Left lobe of liver (tissue), 2 donors: ENCODE measurements at regions not wholly inside any gene's neighbourhood (a gene's known extent, or its start where the extent isn't known, plus 50 kb on each side); places are given as distances from the start of the nearest gene placed in this dataset.
A peak's percentile ranks its signal among the peaks of the same experiment; 100 is the strongest.

Source experiments
- ATAC-seq: fragments of 200-7000 bp; cut with Tn5 transposase; one replicate; pipeline ENCODE4 v1.9.1; 2020; ENCODE audit warnings: mild to moderate bottlenecking, moderate library complexity
- DNase-seq: peaks from one replicate; pipeline ENCODE4 v3.0.0-alpha.2; 2020; ENCODE audit warnings: low spot score
- donor health status: DM: no; HTN: no; CAD: no; lungs with moderate emphysema.
- donor health status: DM: no; HTN: yes; CAD: no.

DNA sequence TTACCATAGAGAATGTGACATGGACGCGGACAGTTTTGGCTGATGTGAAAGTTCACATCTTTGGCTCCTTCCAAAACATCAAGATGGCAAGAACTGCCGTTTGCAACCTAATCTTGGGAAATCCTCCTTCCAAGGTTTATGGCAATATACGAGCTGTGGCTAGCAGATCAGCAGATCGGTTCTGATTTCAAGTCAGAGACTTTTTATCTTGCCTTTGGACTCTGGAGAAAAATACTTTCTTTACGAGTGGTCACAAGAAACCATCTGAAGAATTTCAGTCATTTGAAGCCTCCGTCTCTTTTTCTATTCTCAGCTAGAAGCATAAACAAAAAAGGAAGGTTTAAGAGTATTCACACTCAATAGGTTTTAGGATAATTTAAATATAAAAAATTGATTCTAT lies 153.5 kb upstream of the MEIS2 start:
- DNase-seq: no peak
- no peak for ATAC-seq

DNA sequence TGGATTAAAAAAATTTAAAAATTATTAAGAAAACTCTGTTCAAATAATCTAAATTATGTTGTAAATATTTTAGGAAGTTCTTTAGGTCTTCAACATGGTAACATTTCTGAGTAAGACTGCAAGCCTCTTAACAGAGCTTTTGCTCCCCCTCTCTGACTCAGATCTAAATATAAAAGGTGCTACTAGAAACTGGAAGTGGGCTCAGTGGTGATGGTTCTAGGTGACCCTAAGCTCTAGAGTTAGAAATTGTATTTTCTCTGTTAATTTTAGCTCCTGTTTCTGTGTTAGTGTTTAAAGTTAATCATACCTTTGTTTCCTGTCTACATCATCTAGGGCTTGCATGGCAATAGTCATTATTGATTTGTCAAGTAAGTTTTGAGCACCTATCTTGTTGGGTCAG lies 159.9 kb upstream of the MEIS2 start:
- no peak for ATAC-seq

DNA sequence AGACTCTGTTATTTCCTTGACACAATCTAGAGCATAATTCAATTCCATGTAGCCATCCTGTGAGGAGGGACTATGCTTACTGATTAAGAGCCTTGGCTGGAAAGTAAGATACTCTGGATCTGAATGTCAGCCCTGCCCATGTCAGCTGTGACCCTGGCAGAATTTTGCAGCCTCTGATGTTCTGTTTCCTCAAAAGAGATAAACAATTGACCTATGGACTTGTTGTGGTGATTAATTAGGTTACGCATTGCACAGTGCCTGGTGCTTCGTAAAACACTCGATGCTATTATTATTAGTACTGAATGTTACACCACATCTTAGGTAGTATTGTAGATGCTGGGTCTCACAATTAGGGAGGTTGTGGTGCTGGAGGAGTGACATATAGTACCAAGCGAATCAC lies 161.3 kb upstream of the MEIS2 start:
- DNase-seq (no peak), ATAC-seq (peak; percentile 29)

More for the DNA sequence above, 159.9 kb upstream of the MEIS2 start:
- no peak for DNase-seq

DNA sequence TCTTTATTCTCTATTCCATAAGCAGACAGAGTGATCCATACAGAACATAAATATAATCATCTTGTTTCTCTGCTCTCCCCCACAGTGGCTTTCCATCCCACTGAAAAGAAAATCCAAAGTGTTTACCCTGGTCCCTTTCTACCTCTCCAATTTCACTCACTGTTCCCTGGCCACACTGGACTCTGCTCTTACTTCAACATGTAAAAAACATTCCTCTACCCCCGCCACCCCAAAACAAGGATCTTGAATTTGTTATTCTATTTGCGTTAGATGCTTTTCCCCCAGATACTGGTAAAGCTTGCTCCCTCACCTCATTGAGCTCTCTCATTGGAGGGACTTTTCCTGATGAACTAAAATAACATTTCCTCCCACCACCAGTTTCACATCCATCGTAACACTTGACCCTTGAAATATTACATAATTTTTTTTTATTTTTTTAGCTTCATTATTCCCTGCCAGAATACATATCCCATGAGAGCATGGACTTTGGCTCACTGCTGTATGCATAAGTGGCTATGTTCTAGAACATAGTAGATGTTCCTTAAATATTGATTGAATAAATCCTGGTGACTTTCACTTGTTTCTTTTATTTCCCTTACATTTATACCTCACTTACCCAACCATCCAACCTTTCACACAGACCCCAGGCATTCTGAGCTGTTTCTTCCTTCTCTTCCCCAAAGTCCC lies 162.7 kb upstream of the MEIS2 start:
- peak; percentile 69 for ATAC-seq

DNA sequence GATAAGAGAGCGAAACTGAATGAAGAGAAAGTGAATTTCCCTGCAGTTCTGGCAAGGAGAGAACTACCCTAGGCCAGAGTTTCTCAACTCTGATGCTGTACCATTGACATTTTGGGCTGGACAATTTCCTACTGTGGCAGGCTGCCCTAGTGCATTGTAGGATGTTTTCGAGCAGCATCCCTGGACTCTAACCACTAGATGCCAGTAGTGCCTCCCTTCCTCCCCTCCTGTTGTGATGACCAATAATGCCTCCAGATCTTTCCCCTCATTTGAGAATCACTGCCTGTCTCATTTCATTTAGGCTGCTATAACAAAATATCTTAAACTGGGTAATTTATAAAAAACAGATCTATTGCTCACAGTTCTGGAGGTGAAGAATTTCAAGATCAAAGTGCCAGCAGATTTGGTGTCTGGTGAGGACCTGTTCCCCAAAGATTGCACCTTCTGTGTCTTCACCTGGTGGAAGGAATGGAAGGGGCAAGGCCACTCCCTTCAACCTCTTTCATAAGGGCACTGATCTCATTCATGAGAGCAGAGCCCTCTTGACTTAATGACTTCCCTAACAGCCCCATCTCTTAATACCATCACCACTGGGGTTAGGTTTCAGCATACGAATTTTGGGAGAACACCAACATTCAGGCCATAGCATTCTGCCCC lies 188.9 kb upstream of the MEIS2 start:
- ATAC-seq (peak; percentile 100), DNase-seq (peak; percentile 75)

More for the DNA sequence above, 162.7 kb upstream of the MEIS2 start:
- DNase-seq: no peak

DNA sequence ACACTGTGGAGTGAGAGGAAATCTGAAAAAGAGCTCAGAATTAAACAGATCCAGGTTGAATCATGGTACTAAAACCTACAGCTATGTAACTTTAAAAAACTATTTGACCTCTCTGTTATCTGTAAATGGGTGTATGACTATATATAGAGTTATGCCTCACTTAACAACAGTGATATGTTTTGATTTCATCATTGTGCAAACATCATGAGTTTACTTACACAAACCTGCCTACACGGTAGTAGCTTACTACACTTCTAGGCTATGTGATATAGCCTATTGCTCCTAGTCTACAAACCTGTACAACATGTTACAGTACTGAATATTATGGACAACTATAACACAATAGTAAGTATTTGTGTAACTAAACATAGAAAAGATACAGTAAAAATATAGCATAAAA lies 191.6 kb upstream of the MEIS2 start:
- ATAC-seq: no peak
- DNase-seq: no peak

DNA sequence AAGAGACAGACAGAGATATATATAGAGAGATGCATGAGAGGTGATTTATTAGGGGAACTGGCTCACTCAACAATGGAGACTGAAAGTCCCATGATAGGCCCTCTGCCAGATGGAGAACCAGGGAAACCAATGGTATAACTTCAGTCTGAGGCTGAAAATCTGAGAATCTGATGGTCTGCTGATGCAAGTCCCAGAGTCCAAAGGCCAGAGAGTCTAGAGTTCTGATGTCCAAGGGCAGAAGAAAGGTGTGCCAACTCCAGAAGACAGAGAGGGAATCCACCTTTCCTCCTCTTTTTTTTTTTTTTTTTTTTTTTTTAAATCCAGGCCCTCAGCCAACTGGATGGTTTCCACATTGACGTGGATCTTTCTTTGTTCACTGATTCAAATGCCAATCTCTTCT lies 197.9 kb upstream of the MEIS2 start:
- DNase-seq (no peak), ATAC-seq (peak; percentile 17)

DNA sequence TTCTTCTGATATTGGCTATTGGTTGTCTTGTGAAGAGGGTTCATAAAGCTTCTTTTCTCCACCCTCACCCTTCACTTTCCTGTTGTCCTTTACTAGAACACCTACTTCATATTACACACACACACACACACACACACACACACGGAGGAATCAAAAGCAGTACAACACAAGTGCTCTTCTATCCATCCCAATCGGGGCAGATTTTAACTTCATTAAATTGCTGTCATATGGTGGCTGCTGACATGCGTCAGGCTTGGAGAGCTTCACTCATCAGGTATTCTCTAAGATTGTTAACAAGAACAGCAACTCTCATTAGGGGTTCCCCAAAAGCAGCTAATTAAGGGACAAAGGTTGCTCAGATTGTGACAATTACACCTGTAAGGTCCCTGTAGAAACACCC lies 239.1 kb upstream of the MEIS2 start:
- DNase-seq: no peak
- no peak for ATAC-seq

DNA sequence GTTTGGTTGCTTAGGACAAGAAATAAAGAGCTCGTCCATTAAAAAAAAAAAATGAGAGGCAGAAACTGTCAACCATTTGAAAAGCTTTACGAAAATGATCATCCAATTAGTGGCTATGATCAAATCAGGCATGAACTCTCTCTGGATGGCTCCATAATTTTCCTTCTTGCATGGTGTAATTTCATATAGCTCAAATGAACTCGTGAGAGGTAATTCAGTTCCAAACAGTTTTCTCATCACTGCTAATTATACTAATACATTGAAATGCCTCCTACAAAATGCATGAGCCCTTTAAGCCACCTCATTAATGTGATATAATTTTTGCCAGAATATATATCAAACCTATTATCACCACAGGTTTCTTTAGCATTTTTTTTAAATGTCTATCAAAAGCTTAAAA lies 239.5 kb upstream of the MEIS2 start:
- DNase-seq (no peak), ATAC-seq (no peak)

DNA sequence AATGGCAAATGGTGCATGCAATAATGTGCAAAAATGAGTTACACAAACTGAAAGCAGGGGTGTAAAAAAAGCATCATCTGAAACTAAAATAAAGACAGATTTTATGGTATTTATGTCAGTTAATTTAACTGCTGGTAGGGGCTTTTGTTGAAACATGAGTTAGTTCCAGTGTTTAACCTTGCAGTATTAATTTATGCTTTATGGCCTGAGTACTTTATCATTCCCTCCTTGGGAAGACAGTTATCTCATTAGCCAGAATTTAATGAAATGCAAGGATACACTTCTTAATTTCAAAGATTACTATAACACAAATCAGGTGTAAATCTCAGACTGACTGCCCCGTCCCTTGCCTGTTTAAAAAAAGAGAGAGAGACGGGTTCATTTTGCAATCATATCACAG lies 240.1 kb upstream of the MEIS2 start:
- DNase-seq (no peak), ATAC-seq (no peak)

DNA sequence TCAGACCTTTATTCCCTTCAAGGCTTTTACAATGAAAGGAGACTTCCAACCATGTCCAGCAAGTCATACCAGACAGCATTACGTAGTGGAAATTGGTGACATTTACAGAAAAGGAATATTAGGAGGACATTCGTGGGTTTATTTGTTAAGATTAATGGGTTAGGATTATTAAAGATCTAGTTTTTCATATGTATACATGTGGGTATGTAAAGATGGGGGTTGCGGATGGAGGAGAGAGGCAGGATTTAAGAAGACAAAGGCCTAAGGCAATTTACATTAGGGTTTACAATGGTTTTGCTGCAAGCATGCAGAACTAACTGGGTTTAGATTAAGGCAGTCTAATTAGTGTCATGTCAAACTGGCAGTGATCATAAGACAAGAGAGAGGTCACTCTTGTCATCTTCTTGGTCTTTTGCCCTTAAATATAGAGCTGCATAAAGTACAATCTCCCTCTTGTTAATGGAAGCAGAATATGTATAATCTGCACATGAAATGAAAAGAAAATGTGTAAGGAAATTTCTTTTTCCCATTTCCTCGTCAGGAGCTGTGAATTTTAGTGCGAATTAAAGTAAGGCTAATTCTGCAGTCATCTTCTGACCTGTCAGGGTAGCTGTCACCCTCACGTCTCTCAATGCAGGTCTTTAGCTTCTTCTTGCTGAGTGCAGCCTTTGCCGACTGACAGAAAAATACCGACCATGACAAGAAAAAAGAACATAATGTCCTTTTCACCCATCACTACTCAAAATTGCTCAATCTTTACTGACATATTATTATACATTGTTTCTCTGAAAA lies 258.9 kb upstream of the MEIS2 start:
- ATAC-seq: no peak
- DNase-seq: no peak

DNA sequence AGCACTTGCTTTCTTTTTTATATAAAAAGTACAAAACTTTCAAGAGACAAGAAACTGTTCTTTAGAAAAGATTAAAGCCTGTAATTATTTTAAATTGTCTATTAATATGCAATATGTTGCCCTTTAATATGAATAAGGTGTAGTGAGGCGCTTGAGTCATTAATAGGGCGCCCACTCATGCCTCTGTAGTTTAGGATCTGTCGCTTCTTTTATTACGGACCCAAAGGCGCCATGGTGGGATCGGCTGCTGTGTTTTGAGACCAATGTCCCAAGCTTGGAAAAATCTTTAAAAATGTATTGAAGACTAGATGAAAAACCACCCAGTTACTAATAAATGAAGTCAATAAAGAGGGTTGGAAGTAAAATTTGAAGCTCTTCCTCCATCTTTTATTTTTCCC lies 259.5 kb upstream of the MEIS2 start:
- ATAC-seq (no peak), DNase-seq (no peak)

DNA sequence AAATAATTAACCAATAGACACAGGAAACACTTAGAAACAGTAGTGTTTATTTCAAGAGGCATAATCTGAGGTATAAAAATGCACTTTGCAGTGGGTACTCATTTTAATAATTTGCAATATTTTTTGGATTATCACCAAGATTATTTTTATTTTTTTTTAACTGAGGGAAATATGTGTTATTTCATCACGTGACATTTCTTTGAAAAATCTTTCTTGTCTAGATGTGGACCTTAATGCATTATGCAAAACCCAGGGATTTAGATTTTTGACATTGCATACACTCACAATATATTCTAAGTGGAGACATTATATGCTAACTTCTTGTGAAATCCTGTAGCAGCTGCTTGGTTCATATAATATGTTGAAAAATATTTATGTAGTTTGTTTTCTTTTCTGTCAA lies 260.4 kb upstream of the MEIS2 start:
- DNase-seq (no peak), ATAC-seq (no peak)

DNA sequence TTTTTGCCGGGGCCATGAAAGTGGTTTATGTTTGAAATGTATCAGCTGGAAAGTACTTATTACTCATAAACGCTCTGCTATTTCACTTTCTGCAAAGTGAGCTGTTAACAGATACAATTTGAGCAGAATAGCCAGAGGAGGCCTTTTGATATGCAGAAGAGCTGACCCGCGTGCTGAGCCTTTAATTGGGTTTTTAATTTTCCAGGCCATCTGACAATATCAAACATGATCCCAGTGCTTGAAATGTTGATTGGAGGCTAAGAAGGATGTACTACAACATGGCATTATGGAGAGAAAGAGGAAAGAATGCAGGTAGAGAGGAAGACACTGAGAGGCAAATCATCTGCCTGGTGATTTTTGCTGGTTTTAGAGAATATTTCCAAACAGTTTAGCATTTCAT lies 261.3 kb upstream of the MEIS2 start:
- ATAC-seq (no peak), DNase-seq (no peak)

DNA sequence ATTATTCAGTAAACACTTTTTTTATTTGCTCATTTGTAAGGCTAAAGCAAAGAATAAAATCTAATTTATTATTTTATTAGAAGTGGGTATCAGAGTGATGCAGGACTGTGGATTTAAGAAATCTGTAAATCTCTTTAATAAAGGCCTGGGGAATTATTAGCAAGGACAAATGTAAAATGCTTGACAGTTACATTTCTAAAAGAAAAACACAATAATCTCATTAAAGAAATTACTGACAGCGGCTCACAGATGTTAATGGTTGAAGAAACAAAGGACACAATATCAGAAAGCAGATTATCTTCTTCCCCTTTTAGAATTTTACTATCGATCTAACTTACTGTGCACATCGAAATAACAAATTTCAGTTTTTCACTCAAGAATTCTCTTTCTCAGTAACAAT lies 262.1 kb upstream of the MEIS2 start:
- no peak for DNase-seq
- no peak for ATAC-seq

DNA sequence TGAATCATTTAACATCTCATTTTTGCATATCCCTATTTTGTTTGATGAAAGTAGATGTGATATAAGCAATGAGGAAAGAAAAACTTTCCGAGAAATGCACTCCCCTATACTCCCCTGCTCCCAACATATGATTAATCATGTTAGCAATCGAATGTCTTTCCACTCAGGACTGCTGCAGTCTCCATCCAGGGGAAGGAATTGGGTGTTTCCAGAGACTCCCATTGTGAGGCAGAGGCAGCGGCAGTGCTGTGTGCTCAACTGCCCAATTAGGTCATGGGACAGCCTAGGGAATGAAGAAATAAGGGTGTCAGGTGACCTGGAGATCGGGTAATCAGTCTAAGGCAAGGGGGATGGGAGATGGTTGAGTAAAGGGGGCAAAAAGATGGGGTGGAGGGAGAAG lies 268.6 kb upstream of the MEIS2 start:
- ATAC-seq (no peak), DNase-seq (no peak)

DNA sequence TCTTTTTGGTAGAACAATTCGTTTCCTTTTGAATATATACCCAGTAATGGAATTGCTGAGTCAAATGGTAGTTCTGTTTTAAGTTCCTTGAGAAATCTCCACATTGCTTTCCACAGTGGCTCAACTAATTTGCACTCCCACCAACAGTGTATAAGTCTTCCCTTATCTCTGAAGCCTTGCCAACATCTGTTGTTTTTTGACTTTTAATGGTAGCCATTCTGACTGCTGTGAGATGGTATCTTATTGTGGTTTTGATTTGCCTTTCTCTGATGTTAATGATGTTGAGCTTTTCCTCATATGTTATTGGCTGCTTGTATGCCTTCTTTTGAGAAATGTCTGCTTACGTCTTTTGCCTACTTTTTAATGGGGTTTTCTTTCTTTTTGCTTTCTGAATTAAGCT lies 270.6 kb upstream of the MEIS2 start:
- ATAC-seq (no peak), DNase-seq (no peak)

DNA sequence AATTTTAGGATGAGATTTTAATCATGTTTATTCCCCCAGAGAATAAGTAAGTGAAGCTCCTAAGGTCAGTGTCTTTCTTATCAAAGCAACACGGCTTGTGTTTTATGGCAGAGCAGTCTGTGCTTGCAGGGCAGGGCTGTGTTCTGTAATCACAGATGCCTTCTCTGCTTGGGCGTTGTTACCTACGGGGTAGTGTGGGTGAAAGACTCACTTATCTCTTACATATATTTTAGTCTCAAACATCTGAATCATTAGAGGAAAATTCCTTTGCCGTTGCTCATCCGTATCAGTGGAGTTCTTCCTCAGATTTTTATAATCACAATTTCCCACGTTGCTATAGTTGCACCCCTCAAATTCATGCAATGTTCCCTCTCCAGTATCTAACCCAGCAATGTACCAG lies 271.7 kb upstream of the MEIS2 start:
- ATAC-seq (no peak), DNase-seq (no peak)

DNA sequence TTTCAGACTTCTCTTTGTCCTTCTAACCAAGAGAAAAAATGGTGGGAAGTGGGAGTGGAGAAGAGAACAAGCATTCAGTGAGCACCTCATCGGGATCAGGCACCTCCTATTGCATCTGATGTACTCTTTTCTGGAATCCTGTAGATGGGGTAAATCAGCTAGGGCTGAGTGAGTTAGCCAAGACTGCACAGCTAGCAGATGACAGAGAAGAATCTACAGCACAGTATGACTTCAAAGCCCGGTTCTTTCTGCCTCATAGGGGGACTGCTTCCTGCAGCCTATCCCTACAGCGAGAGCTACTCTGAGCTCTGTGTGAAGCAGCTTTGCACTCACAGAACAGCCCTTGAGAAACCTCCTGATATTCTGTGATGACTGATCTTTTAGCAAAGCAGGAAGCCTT lies 275.2 kb upstream of the MEIS2 start:
- ATAC-seq (no peak), DNase-seq (no peak)

DNA sequence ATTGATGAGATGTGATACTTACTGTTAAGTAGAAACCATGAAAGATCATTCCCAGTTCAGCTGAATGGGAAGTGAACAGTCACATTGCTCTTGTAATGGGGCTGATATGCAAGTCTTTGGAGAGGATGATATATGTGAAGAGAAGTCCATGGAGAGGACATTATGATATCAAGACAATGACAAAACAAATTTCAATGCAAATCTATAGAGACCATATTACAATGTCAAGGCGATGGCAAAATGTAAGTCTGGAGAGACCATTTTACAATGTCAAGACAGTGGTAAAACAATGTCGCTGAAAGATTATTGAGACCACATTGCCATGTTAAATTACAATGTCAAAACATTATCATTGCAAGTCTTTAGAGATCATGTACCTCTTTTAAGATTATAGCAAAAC lies 277.1 kb upstream of the MEIS2 start:
- DNase-seq (no peak), ATAC-seq (no peak)

DNA sequence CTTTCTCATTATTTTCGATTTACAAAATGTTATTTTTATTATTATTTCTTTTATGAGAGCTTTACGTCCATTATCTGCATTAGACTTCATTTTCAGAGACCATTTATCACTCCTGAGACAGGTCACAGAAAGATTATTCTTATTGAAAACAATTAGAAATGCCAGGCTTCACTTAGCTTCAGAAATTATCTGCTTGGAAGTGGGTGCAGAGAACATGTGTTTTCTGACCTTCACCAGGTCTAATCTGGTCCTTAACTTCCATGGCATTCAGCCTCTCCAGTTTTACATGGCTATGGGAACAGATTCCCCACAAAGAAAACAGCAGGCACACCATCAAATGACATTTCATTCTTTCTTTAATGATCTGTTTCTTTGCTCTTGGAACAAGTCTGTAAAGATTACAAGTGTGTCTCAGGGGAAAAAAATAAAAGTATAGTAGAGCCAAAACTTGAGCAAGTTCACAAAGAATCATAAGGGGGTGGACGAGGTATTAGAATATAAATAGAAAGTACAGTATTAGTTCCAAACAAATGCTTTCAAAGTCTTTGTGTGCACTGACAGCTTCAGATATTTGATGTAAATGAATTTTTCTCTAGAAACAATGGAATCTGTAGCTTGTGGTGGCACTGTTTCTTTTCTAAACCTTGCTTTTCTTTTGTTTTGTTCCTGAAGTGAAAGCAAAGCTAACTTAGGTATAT lies 294.2 kb upstream of the MEIS2 start:
- ATAC-seq (no peak), DNase-seq (no peak)

DNA sequence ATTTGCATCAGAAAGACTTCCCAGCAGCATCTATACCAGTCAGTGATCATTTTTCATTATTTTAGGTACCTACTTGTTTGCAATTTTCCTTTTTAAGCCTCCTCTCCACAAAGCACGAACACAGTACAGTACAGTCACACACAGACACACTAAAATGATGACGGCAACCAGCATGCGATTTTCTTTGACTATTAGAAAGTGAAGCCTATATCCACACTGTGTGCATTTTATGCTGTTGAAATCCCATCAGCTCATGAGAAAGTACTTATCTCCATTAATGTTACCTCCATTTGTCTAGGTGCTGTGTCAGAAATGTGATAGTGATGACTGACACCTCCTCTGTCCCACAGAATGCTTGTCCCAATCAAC lies 294.7 kb upstream of the MEIS2 start:
- ATAC-seq: no peak

More for the DNA sequence above, 294.7 kb upstream of the MEIS2 start:
- no peak for DNase-seq
